GM23338 (cell line): ENCODE measurements at regions not wholly inside any gene's neighbourhood (a gene's known extent, or its start where the extent isn't known, plus 50 kb on each side); places are given as distances from the start of the nearest gene placed in this dataset.

Source experiments
- ATAC-seq: fragments of 200-7000 bp; cut with Tn5 transposase; 3 replicates; pipeline ENCODE4 v1.9.1; 2020
- DNase-seq: peaks from one replicate; pipeline ENCODE4 v3.0.0-alpha.2; 2015; ENCODE audit warnings: low spot score
- H2AFZ ChIP-seq: fragments of 200-600 bp; sonication (generic); 2 replicates; pipeline ENCODE4 v1.8.0; 2016; ENCODE audit warnings: antibody characterized with exemption, mild to moderate bottlenecking, moderate library complexity
- H3F3A ChIP-seq: fragments of 200-600 bp; sonication (generic); replicated peaks from 2 replicates; pipeline ENCODE4 v1.8.0; 2017; ENCODE audit warnings: antibody characterized with exemption, mixed run types, low read depth
- H3K27ac ChIP-seq: fragments of 200-600 bp; sonication (generic); 2 replicates; pipeline ENCODE4 v1.6.1; 2016; ENCODE audit warnings: low read depth
- H3K27me3 ChIP-seq: fragments of 200-600 bp; sonication (generic); 2 replicates; pipeline ENCODE4 v1.8.0; 2016; ENCODE audit warnings: mild to moderate bottlenecking, mixed run types, moderate library complexity; ENCODE audit not compliant: insufficient read depth
- H3K36me3 ChIP-seq: fragments of 200-600 bp; sonication (generic); 2 replicates; pipeline ENCODE4 v1.8.0; 2016; ENCODE audit warnings: mild to moderate bottlenecking; ENCODE audit not compliant: insufficient read depth
- H3K4me1 ChIP-seq: fragments of 200-600 bp; sonication (generic); 2 replicates; pipeline ENCODE4 v1.8.0; 2016; ENCODE audit warnings: mild to moderate bottlenecking, moderate library complexity; ENCODE audit not compliant: insufficient read depth
- H3K4me2 ChIP-seq: fragments of 200-600 bp; sonication (generic); 2 replicates; pipeline ENCODE4 v1.7.1; 2017; ENCODE audit warnings: mixed run types
- H3K4me3 ChIP-seq: fragments of 200-600 bp; sonication (generic); 2 replicates; pipeline ENCODE4 v1.6.1; 2016; ENCODE audit warnings: mixed run types
- H3K79me2 ChIP-seq: fragments of 200-600 bp; sonication (generic); replicated peaks from 2 replicates; pipeline ENCODE4 v1.8.0; 2017; ENCODE audit warnings: mild to moderate bottlenecking; ENCODE audit not compliant: insufficient read depth
- H3K9me2 ChIP-seq: fragments of 200-600 bp; sonication (generic); 2 replicates; pipeline ENCODE4 v1.8.0; 2017; ENCODE audit not compliant: insufficient read depth
- H4K20me1 ChIP-seq: fragments of 200-600 bp; sonication (generic); replicated peaks from 2 replicates; pipeline ENCODE4 v1.8.0; 2017; ENCODE audit warnings: mild to moderate bottlenecking; ENCODE audit not compliant: insufficient read depth
- H3K27ac Mint-ChIP-seq: 2 replicates; pipeline ENCODE4 v1.8.0; 2020; ENCODE audit warnings: inconsistent platforms, mild to moderate bottlenecking, moderate library complexity, mixed read lengths
- H3K27me3 Mint-ChIP-seq: 3 replicates; pipeline ENCODE4 v1.8.0; 2022; ENCODE audit warnings: low read depth, mild to moderate bottlenecking, moderate library complexity, mixed read lengths, inconsistent platforms; ENCODE audit not compliant: insufficient read depth, poor library complexity
- H3K36me3 Mint-ChIP-seq: 3 replicates; pipeline ENCODE4 v1.8.0; 2021; ENCODE audit warnings: low read depth, mild to moderate bottlenecking, inconsistent platforms, moderate library complexity, mixed read lengths
- H3K4me1 Mint-ChIP-seq: 3 replicates; pipeline ENCODE4 v1.8.0; 2020; ENCODE audit warnings: mild to moderate bottlenecking, inconsistent platforms, mixed read lengths
- H3K4me3 Mint-ChIP-seq: 3 replicates; pipeline ENCODE4 v1.8.0; 2021; ENCODE audit warnings: moderate library complexity, mild to moderate bottlenecking, inconsistent platforms, mixed read lengths
- H3K9me3 Mint-ChIP-seq: 3 replicates; pipeline ENCODE4 v1.8.0; 2020; ENCODE audit warnings: moderate library complexity, mild to moderate bottlenecking, inconsistent platforms, mixed read lengths
- CREB1 ChIP-seq: fragments of 250-450 bp; sonication (Bioruptor Pico); IDR thresholded peaks from 2 replicates; pipeline ENCODE4 v1.5.0; 2020; ENCODE audit warnings: low read depth, mild to moderate bottlenecking, moderate library complexity
- EZH2 ChIP-seq: fragments of 200-600 bp; sonication (generic); IDR thresholded peaks from one replicate; pipeline ENCODE4 v1.8.0; 2017; ENCODE audit warnings: antibody characterized with exemption, mild to moderate bottlenecking, low read depth; ENCODE audit not compliant: unreplicated experiment
- JUNB ChIP-seq: IDR thresholded peaks from one replicate; pipeline ENCODE4 v1.6.1; 2016; ENCODE audit warnings: antibody characterized with exemption; ENCODE audit not compliant: unreplicated experiment
- NANOG ChIP-seq: IDR thresholded peaks from 2 replicates; pipeline ENCODE4 v1.6.1; 2016; ENCODE audit warnings: antibody characterized with exemption, borderline replicate concordance
- POLR2AphosphoS5 ChIP-seq: IDR thresholded peaks from 2 replicates; pipeline ENCODE4 v1.6.1; 2016; ENCODE audit warnings: antibody characterized with exemption, low read depth
- REST ChIP-seq: IDR thresholded peaks from one replicate; pipeline ENCODE4 v1.6.1; 2018; ENCODE audit warnings: antibody characterized with exemption; ENCODE audit not compliant: unreplicated experiment
- ZNF462 ChIP-seq: fragments of 250-450 bp; sonication (Bioruptor Pico); IDR thresholded peaks from 2 replicates; pipeline ENCODE4 v1.5.0; 2020; ENCODE audit warnings: mild to moderate bottlenecking, moderate library complexity

- Histone ChIP-seq H3K36me3 (no peaks in the 10 kb centered on the region), H3K27me3 (no peaks in the 10 kb centered on the region), H3K9me2 (no peaks in the 10 kb centered on the region), H3F3A (no peaks in the 10 kb centered on the region), H3K4me3 (no peak overlapping the region), H3K4me1 (no peaks in the 10 kb centered on the region), H3K27ac (no peak overlapping the region), H3K4me2 (no peak overlapping the region), H2AFZ (no peak overlapping the region), H4K20me1 (no peaks in the 10 kb centered on the region), H3K79me2 (no peaks in the 10 kb centered on the region)
- DNase-seq (no peak), ATAC-seq (no peak)
- H3K27ac Mint-ChIP-seq: no peak overlapping the region
- H3K9me3 Mint-ChIP-seq: no peaks in the 10 kb centered on the region
- no peaks in the 10 kb centered on the region for H3K36me3 Mint-ChIP-seq
- H3K4me1 Mint-ChIP-seq: peaks cover 17% of the 10 kb centered on the region
- H3K4me3 Mint-ChIP-seq: no peak overlapping the region
- TF ChIP-seq NANOG (no peak), REST (no peak), CREB1 (no peak), POLR2AphosphoS5 (no peak), EZH2 (no peak), JUNB (no peak), ZNF462 (CRISPR knock-in tag) (no peak)
- H3K27me3 Mint-ChIP-seq: no peaks in the 10 kb centered on the region
Observed at GRCh38 chr10:129413024-129413423, 54.0 kb upstream of the MGMT start.
